Testis (tissue), 2 donors: ENCODE measurements at regions not wholly inside any gene's neighbourhood (a gene's known extent, or its start where the extent isn't known, plus 50 kb on each side); places are given as distances from the start of the nearest gene placed in this dataset.

Source experiments
- POLR2A ChIP-seq: fragments of 450-650 bp; IDR thresholded peaks from one replicate; pipeline ENCODE4 v1.6.1; 2017; ENCODE audit warnings: antibody characterized with exemption, mild to moderate bottlenecking, moderate library complexity
- TF ChIP-seq, protein P1 (sequence below), 3 experiments: fragments of 450-650 bp in 2 of 3; fragments of 200-600 bp in 1 of 3; sonication (generic) in 1 of 3; IDR thresholded peaks; one replicate each; pipeline ENCODE4 v1.5.1; 2016 to 2019; ENCODE audit warnings: antibody characterized with exemption in 3 of 3, mild to moderate bottlenecking in 2 of 3, moderate library complexity in 1 of 3

DNA sequence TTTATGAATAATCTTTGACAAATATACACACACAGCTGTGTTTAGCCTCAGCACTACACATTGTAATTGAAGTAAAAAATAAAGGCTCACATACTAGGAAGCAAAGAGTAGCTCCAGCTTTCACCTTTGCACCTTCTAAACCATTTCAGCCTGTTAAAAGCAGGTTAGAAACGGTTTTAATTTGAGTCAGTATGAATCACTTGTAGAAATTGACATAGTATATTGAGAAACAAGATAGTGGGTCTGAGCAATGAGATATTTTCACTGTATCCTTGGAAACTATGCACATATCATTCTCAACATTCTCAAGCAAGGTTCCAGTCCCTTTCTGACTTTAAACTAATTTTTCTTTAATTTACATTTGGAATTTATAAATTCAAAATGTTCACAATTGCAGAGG lies 380.3 kb downstream of the AASDHPPT start:
- TF ChIP-seq, protein P1, sequence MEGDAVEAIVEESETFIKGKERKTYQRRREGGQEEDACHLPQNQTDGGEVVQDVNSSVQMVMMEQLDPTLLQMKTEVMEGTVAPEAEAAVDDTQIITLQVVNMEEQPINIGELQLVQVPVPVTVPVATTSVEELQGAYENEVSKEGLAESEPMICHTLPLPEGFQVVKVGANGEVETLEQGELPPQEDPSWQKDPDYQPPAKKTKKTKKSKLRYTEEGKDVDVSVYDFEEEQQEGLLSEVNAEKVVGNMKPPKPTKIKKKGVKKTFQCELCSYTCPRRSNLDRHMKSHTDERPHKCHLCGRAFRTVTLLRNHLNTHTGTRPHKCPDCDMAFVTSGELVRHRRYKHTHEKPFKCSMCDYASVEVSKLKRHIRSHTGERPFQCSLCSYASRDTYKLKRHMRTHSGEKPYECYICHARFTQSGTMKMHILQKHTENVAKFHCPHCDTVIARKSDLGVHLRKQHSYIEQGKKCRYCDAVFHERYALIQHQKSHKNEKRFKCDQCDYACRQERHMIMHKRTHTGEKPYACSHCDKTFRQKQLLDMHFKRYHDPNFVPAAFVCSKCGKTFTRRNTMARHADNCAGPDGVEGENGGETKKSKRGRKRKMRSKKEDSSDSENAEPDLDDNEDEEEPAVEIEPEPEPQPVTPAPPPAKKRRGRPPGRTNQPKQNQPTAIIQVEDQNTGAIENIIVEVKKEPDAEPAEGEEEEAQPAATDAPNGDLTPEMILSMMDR (IDR thresholded peaks at IDR 0.05): no peak
- no peak for TF ChIP-seq POLR2A
